Activated CD8-positive, alpha-beta memory T cell treated with anti-CD3 and anti-CD28 coated beads, Interleukin-2, amount 50 U/mL, for 4 hours (primary cell): ENCODE measurements at regions not wholly inside any gene's neighbourhood (a gene's known extent, or its start where the extent isn't known, plus 50 kb on each side); places are given as distances from the start of the nearest gene placed in this dataset.
"Not testable (repeated sequence)": the region's sequence is repeated elsewhere in the genome, so short reads cannot be mapped to it uniquely, and the experiment has no call there.

Source experiments
- DNase-seq: peaks from one replicate; pipeline ENCODE4 v3.0.0-alpha.2; 2020

GRCh38 chr3:194886836-194887235 lies 201.2 kb downstream of the FAM43A start:
- DNase-seq, result no peak

GRCh38 chr3:194888062-194888461 lies 202.4 kb downstream of the FAM43A start:
- DNase-seq, result not testable (repeated sequence)

DNA sequence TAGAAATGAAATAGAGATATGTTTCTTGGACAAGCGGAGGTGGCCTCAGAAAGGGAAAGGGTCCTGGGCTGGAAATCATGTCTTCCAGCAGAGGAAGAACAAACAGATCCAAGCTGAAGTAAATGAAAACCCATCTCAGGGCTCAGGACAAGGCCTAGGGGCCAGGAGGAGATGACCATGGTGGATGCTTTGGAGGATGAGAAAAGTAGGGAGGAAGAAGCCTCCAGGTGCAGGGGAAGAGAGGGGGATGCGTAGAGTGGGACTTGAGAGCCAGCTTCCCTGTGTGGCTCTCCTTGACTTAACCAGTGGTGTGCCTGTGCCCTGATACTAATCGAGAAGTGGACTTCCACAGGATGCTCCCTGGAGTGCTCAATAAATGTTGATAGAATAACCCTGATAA lies 203.2 kb downstream of the FAM43A start:
- DNase-seq, result no peak

GRCh38 chr3:194890091-194890490 lies 204.4 kb downstream of the FAM43A start:
- DNase-seq, result no peak

DNA sequence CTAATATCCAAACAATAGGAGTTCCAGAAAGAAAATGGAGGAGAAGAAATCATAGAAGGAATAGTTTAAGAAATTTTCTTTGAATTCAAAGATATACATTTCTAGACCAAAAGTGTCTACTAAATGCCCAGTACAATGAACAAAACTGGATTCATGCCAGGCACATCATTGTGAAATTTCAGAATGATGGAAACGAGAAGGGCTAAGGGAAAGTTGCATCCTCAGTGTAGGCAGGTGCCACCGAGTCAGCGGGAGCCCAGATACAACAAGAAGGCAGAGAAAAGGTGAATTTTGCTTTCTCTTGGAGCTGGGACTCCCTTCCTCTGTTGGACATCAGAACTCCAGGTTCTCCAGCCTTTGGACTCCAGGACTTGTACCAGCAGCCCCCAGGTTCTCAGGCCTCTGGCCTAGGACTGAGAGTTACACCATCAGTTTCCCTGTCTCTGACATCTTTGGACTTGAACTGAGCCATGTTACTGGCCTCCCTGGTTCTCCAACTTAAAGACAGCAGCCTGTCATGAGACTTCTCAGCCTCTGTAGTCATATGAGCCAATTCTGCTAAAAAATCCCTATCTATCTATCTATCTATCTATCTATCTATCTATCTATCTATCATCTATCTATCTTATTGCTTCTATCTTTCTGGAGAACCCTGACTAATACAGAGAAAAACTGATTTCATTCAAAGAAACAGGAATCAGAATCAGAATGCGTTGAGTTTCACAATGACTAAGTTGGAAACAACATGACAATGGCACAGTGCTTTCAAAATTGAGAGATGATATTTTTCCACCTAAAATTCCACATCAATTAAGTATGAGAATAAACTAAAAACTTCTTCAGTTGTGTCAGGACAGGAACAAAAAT lies 207.7 kb downstream of the FAM43A start:
- DNase-seq, result no peak

GRCh38 chr3:194894538-194894937 lies 208.9 kb downstream of the FAM43A start:
- DNase-seq, result no peak

DNA sequence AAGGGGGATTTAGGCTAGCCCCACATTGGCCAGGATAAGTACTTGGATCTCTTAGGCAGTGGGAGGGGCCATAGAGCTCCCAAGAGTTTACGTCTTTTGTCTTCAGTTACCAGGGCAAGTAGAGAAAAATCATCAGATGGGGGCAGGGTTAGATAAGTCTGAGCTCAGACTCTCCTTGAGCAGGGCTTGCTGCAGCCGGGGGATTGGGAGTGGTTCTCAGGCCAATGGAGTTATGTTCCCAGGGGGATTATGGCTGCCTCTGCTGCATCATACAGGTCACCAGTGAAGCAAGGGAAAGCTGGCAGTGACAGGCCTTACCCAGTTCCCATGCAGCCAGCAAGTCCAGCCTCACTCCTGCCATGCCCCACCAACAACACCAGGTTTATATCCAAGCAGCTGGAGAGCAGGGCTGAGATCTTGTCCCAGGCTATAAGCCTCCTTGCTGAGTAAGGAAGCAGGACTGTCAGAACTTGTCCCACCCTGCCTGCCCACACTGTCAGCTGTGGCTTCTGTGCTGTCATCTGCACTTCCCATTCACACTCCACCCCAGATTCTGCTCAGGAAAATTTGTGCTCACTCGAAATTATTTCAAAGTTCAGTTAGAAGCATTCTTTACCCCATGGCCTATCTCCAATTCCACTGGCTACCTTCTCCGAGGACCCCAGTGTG lies 215.3 kb downstream of the FAM43A start:
- DNase-seq, result no peak

DNA sequence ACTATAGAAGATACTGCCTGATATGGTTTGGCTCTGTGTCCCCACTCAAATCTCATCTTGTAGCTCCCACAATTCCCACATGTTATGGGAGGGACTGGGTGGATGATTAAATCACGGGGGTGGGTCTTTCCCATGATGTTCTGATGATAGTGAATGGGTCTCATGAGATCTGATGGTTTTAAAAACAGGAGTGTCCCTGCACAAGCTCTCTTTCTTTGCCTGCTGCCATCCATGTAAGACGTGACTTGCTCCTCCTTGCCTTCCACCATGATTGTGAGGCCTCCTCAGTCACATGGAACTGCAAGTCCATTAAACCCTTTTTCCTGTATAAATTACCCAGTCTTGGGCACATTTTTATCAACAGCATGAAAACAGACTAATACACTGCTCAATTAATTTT lies 217.8 kb downstream of the FAM43A start:
- not testable (repeated sequence) for DNase-seq

- not testable (repeated sequence) for DNase-seq
These were observed 219.3 kb downstream of the FAM43A start for GRCh38 chr3:194904999-194905398.

DNA sequence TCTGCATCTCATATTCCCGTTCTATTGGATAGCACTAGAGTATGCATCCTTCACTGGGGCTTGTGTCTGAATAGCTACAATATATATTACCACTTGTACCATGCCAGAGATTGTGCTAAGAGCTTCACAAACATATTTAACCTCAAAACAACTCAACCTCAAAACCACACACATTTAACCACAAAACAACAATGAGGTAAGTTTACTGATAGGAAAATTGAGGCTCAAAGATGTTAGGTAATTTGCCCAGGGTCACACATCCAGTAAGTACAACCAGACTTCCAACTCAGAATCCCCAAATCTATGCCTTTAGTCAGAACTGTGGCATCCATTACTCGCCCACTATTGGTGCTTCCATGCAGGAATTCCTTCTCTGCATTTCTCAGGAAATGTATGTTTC lies 220.0 kb downstream of the FAM43A start:
- no peak for DNase-seq

GRCh38 chr3:194906229-194906629 lies 220.5 kb downstream of the FAM43A start:
- no peak for DNase-seq

DNA sequence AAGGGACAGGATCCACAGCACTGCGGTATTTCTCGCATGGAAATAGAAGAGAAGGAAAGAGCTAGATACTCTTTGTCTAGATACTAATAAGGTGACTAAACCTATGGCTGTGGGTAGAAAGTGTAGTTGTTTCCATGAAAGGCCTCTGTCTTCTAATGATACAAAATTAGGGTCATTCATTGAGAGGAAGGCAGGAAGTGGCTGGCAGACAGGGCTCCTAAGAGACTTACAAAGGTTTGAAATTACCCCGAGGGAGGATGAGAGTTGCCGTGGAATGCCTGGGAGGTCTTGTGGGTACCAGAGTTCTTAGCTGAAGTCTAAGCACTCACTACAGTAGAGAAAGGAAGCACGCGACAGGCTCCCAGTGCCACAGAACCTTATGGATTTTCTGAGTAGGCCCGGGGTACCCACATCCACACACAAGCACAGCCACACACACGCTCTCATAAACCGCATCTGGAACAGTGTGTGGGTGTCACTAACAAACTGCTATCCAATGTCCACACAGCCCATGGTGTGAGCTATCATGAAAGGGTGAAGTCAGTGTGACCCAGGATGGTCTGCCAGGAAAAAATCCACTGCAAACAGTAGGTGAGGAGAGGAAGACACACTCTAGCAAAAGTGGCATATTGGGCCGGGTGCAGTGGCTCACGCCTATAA lies 221.4 kb downstream of the FAM43A start:
- no peak for DNase-seq

DNA sequence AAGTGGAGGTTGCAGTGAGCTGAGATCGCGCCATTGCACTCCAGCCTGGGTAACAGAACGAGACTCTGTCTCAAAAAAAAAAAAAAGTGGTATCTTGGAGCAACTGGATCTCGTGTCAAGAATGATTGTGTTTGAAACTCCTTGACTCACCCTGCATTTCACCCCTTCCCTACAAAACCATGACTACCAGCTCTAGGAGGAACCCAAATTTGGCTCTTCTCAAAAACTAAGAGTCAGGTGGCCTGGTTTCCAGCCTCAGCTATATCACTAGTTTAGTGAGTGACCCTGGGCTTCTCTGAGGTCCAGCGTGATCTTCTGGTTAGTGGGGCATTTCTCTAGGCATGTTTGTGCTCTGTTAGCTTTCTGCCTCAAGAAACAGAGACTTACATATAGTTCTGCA lies 222.1 kb downstream of the FAM43A start:
- DNase-seq, result no peak

GRCh38 chr3:194908496-194908895 lies 222.8 kb downstream of the FAM43A start:
- no peak for DNase-seq

DNA sequence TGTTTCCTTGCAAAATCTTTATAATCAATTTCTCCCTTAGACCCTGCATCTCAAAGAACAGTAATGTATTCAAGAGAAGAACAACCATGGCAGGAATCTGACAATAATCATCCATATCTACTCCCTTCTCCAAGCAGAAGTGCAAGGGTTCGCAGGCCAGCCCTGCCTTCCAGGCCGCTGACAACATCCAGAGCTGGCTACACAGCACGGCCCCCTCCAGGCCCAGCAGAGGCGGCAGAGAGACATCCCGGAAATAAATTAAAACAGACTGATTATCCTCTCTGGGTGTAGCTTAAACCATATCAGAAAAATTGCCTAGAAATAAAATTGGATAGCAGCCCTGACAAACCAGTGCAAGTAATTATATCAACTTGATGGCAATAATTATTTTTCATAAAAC lies 223.3 kb downstream of the FAM43A start:
- DNase-seq, result no peak

GRCh38 chr3:194910414-194910984 lies 224.8 kb downstream of the FAM43A start:
- DNase-seq, result no peak

- DNase-seq, result no peak
These were observed 227.6 kb downstream of the FAM43A start for GRCh38 chr3:194913316-194913715.

DNA sequence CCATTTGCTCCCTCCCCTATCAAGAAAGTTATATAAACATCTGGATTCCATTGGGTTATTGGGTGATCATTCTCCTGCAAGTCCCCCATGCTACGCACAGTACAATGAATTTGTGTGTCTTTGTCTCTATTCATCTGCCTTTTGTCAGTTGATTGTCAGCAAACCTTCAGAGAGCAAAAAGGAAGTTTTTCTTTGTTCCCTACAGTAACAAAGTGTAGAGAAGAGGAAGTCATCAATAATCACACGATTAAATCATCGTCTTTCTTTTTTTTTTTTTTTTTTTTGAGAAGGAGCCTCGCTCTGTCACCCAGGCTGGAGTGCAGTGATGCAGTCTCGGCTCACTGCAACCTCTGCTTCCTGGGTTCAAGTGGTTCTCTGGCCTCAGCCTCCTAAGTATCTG lies 239.2 kb downstream of the FAM43A start:
- not testable (repeated sequence) for DNase-seq

DNA sequence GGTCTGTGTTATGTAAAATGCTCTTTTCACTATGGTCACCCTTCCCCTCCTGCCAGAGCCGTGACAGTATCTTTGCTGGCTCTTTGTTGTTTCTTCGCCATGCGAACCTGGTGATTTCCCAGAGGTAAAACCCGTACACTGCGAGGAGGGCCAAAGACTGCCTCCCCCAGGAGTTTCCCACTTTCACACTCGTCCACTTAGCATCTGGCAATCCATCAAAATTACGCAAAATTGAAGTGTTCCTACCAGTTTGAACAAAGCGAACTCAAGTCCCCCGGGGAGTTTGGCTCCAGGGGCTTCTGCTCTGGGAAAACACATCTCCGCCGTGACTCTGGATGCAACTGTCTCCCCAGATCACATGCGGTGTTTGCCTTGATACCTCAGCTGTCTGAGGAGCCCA lies 239.9 kb downstream of the FAM43A start:
- no peak for DNase-seq

- no peak for DNase-seq
These were observed 242.5 kb downstream of the FAM43A start for GRCh38 chr3:194928227-194928626.

- DNase-seq, result no peak
These were observed 243.3 kb downstream of the FAM43A start for GRCh38 chr3:194928831-194929577.

DNA sequence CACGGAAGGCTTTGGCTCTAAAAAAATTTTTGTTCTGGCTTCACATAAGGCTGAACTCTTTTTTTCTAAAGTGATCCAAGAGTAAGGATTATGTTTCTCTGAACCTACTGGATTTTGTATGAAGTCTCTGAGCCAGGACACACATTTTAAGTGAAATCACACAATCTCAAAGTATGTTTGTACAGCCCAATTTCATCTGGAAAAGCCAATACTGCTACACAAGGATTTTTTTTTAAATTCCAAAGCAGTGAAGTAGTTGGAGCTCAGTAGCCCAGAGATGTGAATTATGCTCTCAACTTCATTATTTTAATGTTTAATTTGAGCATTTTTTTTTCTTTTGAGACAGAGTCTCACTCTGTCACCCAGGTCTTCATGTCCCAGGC lies 243.9 kb downstream of the FAM43A start:
- no peak for DNase-seq
